Mesodermal cell (in vitro differentiated cells): ENCODE measurements at regions not wholly inside any gene's neighbourhood (a gene's known extent, or its start where the extent isn't known, plus 50 kb on each side); places are given as distances from the start of the nearest gene placed in this dataset.

Experiments
- H3K27ac ChIP-seq: 2 replicates; pipeline ENCODE4 v1.7.0; 2013; ENCODE audit warnings: mild to moderate bottlenecking, low read depth, low read length, moderate library complexity; ENCODE audit not compliant: severe bottlenecking
- H3K36me3 ChIP-seq: 2 replicates; pipeline ENCODE4 v1.7.1; 2013; ENCODE audit warnings: mild to moderate bottlenecking, low read length, moderate library complexity; ENCODE audit not compliant: control insufficient read depth, insufficient read depth
- H3K4me1 ChIP-seq: one replicate; pipeline ENCODE4 v1.7.1; 2013; ENCODE audit warnings: mild to moderate bottlenecking, low read length; ENCODE audit not compliant: insufficient read depth, control insufficient read depth, poor library complexity, severe bottlenecking
- H3K4me3 ChIP-seq: 2 replicates; pipeline ENCODE4 v1.7.0; 2013; ENCODE audit warnings: low read length, control low read depth, mild to moderate bottlenecking; ENCODE audit not compliant: insufficient read depth, poor library complexity, severe bottlenecking; ENCODE audit errors: extremely low read depth
- H3K9me3 ChIP-seq: 2 replicates; pipeline ENCODE4 v1.7.1; 2013; ENCODE audit warnings: mild to moderate bottlenecking, low read length, moderate library complexity; ENCODE audit not compliant: control insufficient read depth
- WGBS, 2 experiments: methylation state at CpG; one replicate each; pipeline ENCODE4 v1.1.5; 2013; ENCODE audit warnings: missing lambda C conversion rate in 2 of 2; ENCODE audit not compliant: insufficient coverage in 2 of 2; 5-methylcytosine and 5-hydroxymethylcytosine counted together

DNA sequence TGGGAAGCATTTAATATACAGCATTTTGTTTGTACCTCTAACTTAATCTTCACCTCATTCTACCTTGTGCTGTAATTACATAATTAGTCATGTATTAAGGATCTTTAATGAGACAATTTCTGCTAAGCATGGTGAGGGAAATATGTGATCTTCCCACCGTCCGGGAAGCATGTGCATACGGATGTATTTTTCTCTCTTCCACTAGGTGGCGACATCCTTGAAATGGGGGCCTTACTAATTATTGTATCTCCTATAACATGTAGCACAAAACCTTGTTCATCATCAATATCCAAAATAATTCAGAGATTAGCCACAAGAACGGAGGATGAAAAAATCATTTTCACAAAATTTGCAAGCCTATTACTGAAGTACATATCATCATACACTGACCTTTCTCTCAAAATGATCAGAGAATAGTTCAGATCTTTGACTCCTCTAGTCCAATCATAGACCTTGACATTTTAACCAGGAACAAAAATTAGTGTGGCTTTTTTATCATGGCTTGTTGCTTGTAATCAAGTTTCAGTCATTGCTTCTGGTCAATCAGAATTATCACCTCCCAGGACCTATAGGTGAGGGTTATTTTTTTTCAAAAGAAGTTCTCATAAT, 148.9 kb upstream of the GBE1 start:
- Histone ChIP-seq H3K4me1 (no peaks in the 10 kb centered on the region), H3K9me3 (no peaks in the 10 kb centered on the region), H3K36me3 (no peaks in the 10 kb centered on the region), H3K4me3 (no peak overlapping the region), H3K27ac (no peak overlapping the region)
- WGBS, 2 experiments: 22 to 67% methylated on average over 1 to 5 of the region's 5 CpGs

DNA sequence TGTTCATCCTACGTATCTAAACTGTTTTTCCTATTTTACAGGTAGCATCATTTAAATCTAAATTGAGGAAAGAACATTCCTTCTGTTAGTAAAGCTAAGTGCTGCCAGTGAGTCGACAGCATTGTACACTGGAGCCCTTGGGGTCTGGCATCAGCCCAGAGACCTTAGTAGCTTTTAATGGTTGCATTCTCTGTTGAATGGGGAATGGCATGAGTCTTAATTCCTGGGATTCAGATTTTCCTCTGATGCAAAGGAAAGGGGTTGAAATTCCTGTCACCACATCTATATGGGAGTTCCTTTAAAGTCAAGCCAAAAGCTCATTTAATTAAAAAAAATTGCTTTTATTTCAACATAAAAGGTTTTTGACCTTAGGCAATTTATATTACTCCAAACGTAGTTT, 148.4 kb upstream of the GBE1 start:
- WGBS, 2 experiments: 71 to 80% methylated on average over 1 of the region's 3 CpGs
- Histone ChIP-seq H3K4me1 (no peaks in the 10 kb centered on the region), H3K27ac (no peak overlapping the region), H3K36me3 (no peaks in the 10 kb centered on the region), H3K4me3 (no peak overlapping the region), H3K9me3 (no peaks in the 10 kb centered on the region)

DNA sequence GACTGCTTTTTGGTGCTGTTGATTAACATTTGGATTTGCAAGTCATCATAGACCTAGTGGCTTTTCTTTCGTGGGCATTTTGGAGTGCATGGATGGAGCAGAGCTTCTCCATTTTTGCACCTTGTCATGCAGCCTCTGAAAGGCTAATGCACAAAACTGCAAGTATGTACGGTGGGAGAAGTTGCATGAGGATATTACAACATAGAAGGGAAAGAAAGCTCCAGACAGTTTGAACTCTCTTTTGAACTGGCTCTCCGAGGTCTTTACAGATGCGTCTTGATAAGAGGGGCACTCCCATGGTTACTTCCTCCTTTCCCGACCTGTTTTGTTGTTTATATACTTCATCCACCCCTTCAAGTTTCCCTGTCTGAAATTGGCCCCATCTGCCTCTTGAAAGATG, 147.1 kb upstream of the GBE1 start:
- WGBS, 2 experiments: 87 to 91% methylated on average over 5 of the region's 5 CpGs

DNA sequence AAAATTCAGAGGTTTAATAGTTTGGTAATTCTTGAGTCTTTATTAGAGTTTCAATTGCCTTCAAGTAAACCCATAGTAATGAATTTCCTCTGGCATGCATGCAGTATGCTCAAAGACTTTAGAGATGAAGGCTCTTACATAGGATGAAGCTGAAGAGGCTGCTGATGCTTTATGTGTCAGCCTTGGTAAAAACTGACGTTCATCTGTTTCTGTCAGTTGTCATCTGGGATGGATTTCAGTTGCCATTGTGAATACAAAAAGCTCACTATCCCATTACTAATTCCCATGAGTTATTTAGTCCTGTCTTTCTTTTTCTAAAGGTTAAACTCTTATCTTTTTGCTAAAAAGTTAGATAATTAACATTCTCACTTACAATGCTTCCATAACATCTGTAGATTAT, 136.9 kb upstream of the GBE1 start:
- Histone ChIP-seq H3K4me1 (no peaks in the 10 kb centered on the region), H3K27ac (no peak overlapping the region), H3K4me3 (no peak overlapping the region), H3K36me3 (no peaks in the 10 kb centered on the region), H3K9me3 (no peaks in the 10 kb centered on the region)
- WGBS, 2 experiments: no CpG with 5 or more reads among the region's 1 CpG

More for the DNA sequence above, 147.1 kb upstream of the GBE1 start:
- Histone ChIP-seq H3K9me3 (no peaks in the 10 kb centered on the region), H3K36me3 (no peaks in the 10 kb centered on the region), H3K4me1 (no peaks in the 10 kb centered on the region), H3K4me3 (no peak overlapping the region), H3K27ac (no peak overlapping the region)

DNA sequence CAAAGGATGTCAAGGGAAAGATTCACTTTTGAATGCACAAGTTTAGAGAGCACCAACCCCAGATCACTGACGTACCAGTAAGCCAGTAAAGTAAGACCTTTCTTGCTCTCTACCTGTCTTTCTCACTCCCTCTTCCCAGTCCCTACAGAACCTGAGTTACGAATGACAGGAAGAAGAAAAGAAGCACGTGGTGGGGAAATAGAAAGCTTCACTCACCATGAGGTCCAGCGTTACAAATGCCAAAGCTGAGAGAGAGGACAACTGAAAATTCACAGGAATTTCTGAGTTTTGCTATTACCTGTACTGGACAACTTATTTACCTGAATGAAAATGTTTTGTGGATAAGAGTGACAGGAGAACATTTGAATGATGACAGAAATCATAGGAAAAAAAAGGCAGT, 133.2 kb upstream of the GBE1 start:
- Histone ChIP-seq H3K4me1 (no peaks in the 10 kb centered on the region), H3K9me3 (no peaks in the 10 kb centered on the region), H3K4me3 (no peak overlapping the region), H3K36me3 (no peaks in the 10 kb centered on the region), H3K27ac (no peak overlapping the region)
- 60 to 78% methylated on average over 3 of the region's 4 CpGs for WGBS, 2 experiments

DNA sequence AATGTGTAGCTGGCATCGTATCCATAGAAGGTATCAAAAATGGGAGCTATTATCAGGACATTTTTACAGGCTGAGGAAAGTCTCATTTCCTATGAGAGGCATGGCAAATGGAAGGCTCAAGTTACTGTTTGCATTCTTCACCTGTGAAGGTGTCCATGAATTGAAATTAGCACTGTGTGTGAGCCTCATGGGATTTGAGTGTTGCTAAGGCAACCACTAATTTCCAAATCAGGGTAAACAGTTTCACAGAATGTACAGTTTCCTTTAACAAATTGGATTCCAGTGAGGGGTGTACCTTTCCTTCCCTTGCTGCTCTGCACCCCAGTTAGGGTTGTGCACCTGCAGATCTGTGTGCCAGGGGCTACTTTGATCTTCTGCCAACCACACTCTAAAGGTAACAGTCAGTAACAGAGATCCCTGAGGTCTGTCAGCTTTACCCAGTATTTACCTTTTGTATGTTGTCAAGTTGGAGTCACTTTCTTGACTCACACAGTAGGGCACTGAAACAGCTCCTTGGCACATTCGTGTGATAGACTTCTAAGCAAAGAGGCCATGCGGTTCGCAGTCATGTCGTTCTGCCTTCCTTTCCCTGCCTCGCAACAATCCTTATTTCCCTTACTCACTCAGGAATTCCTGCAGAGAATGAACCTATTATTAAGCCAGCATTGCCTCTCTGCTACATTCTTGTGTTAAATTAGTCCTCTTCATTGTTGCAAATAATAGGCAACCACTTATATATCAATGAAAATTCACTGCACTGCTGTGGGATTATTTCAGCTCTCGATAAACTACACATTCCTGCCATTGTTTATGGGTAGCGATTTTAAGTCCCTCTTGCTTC, 129.8 kb upstream of the GBE1 start:
- Histone ChIP-seq H3K4me3 (no peak overlapping the region), H3K9me3 (no peaks in the 10 kb centered on the region), H3K4me1 (no peaks in the 10 kb centered on the region), H3K36me3 (no peaks in the 10 kb centered on the region), H3K27ac (no peak overlapping the region)
- WGBS, 2 experiments: 65 to 72% methylated on average over 6 to 8 of the region's 8 CpGs

DNA sequence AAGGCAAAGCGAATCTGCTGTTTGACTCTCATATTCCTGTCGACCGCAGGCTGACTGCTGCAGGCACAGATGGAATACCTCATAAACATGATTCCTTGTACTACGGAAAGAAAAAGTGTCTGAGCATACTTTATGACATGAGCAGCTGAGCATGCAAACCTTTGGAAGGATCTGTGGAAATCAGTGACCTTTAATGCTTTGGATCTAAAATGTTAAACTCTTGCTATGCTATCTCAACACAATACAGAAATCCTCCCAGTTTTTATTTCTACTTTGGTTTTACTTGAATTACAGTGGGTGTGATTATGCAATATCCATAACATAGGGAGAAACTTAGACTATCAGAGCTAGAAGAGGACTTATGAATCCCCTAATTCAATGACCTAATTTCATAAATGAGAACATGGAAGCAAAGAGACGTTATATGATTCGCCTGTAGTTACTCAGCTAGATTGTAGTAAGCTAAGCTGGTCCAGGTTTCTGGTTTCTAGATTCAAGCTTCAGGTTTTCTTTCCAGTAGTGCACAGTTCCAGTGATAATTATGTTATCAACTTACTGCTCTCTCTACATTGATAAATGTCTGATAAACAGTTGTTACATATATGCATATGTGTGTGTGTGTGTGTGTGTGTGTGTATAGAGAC, 127.6 kb upstream of the GBE1 start:
- H3K4me3 ChIP-seq: no peak overlapping the region
- H3K27ac ChIP-seq: no peak overlapping the region
- H3K4me1 ChIP-seq: no peaks in the 10 kb centered on the region
- 91 to 100% methylated on average over 4 to 6 of the region's 6 CpGs for WGBS, 2 experiments
- no peaks in the 10 kb centered on the region for H3K36me3 ChIP-seq
- no peaks in the 10 kb centered on the region for H3K9me3 ChIP-seq

DNA sequence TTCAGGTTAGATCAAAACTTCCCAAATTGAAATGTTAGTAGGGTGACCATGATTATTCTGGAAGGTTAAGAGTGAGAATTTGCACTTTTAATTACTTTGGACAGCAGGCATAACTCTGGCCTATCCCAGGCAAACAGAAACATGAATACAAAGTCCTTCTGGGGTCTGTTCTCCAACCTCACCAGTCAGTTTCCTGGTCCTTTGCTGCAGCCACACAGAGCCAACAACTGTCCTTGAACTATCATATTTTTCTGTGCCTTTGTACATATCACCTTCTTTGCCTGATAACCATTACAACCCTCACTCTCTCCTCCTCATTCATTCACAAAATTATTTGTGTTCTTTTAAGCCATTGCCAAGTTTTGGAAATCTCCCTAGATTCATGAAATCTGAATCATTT, 126.0 kb upstream of the GBE1 start:
- Histone ChIP-seq H3K4me1 (no peaks in the 10 kb centered on the region), H3K9me3 (no peaks in the 10 kb centered on the region), H3K36me3 (no peaks in the 10 kb centered on the region), H3K4me3 (no peak overlapping the region), H3K27ac (no peak overlapping the region)

DNA sequence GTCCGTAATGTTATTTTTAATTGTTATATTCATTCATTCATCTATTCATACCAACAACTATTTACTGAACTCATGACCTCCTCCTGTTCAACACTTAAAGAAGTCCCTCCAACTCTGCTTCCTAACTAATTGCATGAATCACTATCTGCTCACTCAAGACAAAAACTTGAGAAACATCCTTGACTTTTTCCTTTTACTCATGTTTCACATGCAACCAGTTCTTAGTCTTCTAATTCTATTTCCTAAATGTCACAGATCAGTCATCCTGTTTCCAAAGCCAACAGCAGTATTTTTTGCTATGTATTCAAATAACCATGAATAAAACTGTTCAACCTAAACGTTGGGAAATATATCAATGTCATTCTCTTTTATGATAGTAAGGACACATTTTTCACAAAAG, 124.6 kb upstream of the GBE1 start:
- WGBS, 2 experiments: no CpG with 5 or more reads among the region's 2 CpGs
- Histone ChIP-seq H3K27ac (no peak overlapping the region), H3K36me3 (no peaks in the 10 kb centered on the region), H3K4me3 (no peak overlapping the region), H3K9me3 (no peaks in the 10 kb centered on the region), H3K4me1 (no peaks in the 10 kb centered on the region)

DNA sequence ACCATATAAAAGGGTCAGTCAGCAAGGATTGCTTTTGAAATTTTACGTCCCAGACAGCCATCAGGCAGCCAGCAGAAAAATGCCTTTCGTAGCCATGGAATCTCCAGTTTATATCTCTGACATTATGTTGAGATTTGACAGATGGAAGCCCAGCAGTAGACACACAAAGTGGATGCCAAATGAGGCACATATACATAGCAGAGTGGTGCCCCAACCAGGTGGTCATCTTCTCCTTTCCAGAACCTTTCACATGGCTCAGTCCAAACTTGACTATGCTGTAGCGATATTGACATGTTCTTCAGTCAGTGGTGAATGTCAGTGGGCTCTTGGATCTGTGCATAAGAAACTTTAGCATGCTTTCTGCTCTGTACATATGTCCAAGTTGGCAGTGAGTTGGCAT, 123.3 kb upstream of the GBE1 start:
- H3K9me3 ChIP-seq: no peaks in the 10 kb centered on the region

DNA sequence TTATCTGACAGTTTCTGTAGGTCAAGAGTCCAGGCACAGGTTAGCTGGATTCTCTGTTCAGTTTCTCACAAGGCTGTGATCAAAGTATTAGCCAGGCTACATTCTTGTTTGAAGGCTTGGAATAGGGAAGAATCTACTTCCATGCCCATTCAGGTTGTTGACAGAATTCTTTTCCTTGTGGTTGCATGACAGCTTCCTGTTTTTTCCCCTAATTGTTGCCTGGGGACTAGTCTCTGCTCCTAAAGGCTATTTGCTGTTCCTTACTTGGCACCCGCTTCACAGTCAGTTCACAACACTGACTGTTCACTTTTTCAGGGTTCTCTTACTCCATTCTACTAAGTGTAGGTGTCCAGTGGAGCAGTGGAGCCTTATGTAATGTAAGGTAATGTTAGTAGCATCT, 115.4 kb upstream of the GBE1 start:
- Histone ChIP-seq H3K4me1 (no peaks in the 10 kb centered on the region), H3K4me3 (no peak overlapping the region), H3K36me3 (no peaks in the 10 kb centered on the region), H3K27ac (no peak overlapping the region), H3K9me3 (peaks cover 8% of the 10 kb centered on the region)
- no CpG with 5 or more reads among the region's 1 CpG for WGBS, 2 experiments

More for the DNA sequence above, 123.3 kb upstream of the GBE1 start:
- H3K4me3 ChIP-seq: no peak overlapping the region
- H3K36me3 ChIP-seq: no peaks in the 10 kb centered on the region
- no peak overlapping the region for H3K27ac ChIP-seq
- H3K4me1 ChIP-seq: no peaks in the 10 kb centered on the region
- WGBS, 2 experiments: 86 to 95% methylated on average over 1 to 3 of the region's 3 CpGs
